Mucosa of descending colon (tissue), 3 donors: ENCODE measurements at regions not wholly inside any gene's neighbourhood (a gene's known extent, or its start where the extent isn't known, plus 50 kb on each side); places are given as distances from the start of the nearest gene placed in this dataset.

Experiments used
- ATAC-seq: fragments of 200-7000 bp; cut with Tn5 transposase; one replicate; pipeline ENCODE4 v1.9.1; 2020; ENCODE audit warnings: mild to moderate bottlenecking, moderate library complexity
- DNase-seq, 3 donors: peaks; one replicate each; pipeline ENCODE4 v3.0.0-alpha.2; 2020
- H3K36me3 ChIP-seq: fragments of 200-600 bp; one replicate; pipeline ENCODE4 v1.8.0; 2021; ENCODE audit warnings: low read depth, mild to moderate bottlenecking
- H3K4me1 ChIP-seq: fragments of 200-600 bp; one replicate; pipeline ENCODE4 v1.8.0; 2021; ENCODE audit warnings: low read depth, mild to moderate bottlenecking
- H3K4me3 ChIP-seq: fragments of 200-600 bp; one replicate; pipeline ENCODE4 v1.8.0; 2021; ENCODE audit warnings: mild to moderate bottlenecking
- H3K9me3 ChIP-seq: fragments of 200-600 bp; one replicate; pipeline ENCODE4 v1.8.0; 2021; ENCODE audit warnings: mild to moderate bottlenecking
- intact Hi-C, 2 donors: fragments of 100-400 bp; cut with DNase I in 1 of 2; cut with micrococcal nuclease in 1 of 2; formaldehyde crosslinking; loops; one replicate each; pipeline versions ENCODE4 v1.11.0 to v1.11.1; 2022; cut with DNase I, micrococcal nuclease
- TF ChIP-seq, protein P1 (sequence below): fragments of 200-600 bp; IDR thresholded peaks from one replicate; pipeline ENCODE4 v1.8.0; 2022; ENCODE audit warnings: antibody characterized with exemption, mild to moderate bottlenecking
- donor health status: DM: no; HTN: no; CAD: no; lungs with moderate emphysema.
- donor health status: DM: no; HTN: no; CAD: no.
- donor health status: DM: no; HTN: yes; CAD: no.

GRCh38 chr7:32283546-32283945 is 206.6 kb downstream of the LSM5 start:
- ATAC-seq = no peak
- no peaks in the 10 kb centered on the region for H3K9me3 ChIP-seq
- TF ChIP-seq, protein P1, sequence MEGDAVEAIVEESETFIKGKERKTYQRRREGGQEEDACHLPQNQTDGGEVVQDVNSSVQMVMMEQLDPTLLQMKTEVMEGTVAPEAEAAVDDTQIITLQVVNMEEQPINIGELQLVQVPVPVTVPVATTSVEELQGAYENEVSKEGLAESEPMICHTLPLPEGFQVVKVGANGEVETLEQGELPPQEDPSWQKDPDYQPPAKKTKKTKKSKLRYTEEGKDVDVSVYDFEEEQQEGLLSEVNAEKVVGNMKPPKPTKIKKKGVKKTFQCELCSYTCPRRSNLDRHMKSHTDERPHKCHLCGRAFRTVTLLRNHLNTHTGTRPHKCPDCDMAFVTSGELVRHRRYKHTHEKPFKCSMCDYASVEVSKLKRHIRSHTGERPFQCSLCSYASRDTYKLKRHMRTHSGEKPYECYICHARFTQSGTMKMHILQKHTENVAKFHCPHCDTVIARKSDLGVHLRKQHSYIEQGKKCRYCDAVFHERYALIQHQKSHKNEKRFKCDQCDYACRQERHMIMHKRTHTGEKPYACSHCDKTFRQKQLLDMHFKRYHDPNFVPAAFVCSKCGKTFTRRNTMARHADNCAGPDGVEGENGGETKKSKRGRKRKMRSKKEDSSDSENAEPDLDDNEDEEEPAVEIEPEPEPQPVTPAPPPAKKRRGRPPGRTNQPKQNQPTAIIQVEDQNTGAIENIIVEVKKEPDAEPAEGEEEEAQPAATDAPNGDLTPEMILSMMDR = no peak
- no peak overlapping the region for H3K4me3 ChIP-seq
- H3K36me3 ChIP-seq = no peaks in the 10 kb centered on the region
- no peak for DNase-seq
- intact Hi-C loops = no loop called here
- H3K4me1 ChIP-seq = no peaks in the 10 kb centered on the region

GRCh38 chr7:32279500-32279899 is 209.3 kb upstream of the PDE1C start:
- intact Hi-C loops = no loop called here
- ATAC-seq (no peak), DNase-seq (no peak)
- H3K9me3 ChIP-seq = no peaks in the 10 kb centered on the region
- H3K36me3 ChIP-seq = no peaks in the 10 kb centered on the region
- TF ChIP-seq, protein P1 = no peak
- no peak overlapping the region for H3K4me3 ChIP-seq
- H3K4me1 ChIP-seq = no peaks in the 10 kb centered on the region

GRCh38 chr7:32275216-32276009 is 205.2 kb upstream of the PDE1C start:
- Histone ChIP-seq H3K4me3 (no peak overlapping the region), H3K9me3 (no peaks in the 10 kb centered on the region), H3K4me1 (no peaks in the 10 kb centered on the region), H3K36me3 (no peaks in the 10 kb centered on the region)
- intact Hi-C loops = no loop called here
- DNase-seq (no peak), ATAC-seq (no peak)
- TF ChIP-seq, protein P1 = no peak

- Histone ChIP-seq H3K4me3 (no peak overlapping the region), H3K9me3 (no peaks in the 10 kb centered on the region), H3K4me1 (no peaks in the 10 kb centered on the region), H3K36me3 (no peaks in the 10 kb centered on the region)
- TF ChIP-seq, protein P1 = no peak
- intact Hi-C loops = no loop called here
- DNase-seq (no peak), ATAC-seq (no peak)
These were observed 203.1 kb upstream of the PDE1C start for GRCh38 chr7:32273297-32273696.

GRCh38 chr7:32266932-32267475 is 196.8 kb upstream of the PDE1C start:
- TF ChIP-seq, protein P1 = no peak
- intact Hi-C loops = no loop called here
- ATAC-seq = no peak

More at GRCh38 chr7:32266932-32267475, 196.8 kb upstream of the PDE1C start:
- no peaks in the 10 kb centered on the region for H3K9me3 ChIP-seq
- no peaks in the 10 kb centered on the region for H3K4me1 ChIP-seq
- no peak overlapping the region for H3K4me3 ChIP-seq
- no peak for DNase-seq
- H3K36me3 ChIP-seq = no peaks in the 10 kb centered on the region
